B cell (primary cell): ENCODE measurements at regions not wholly inside any gene's neighbourhood (a gene's known extent, or its start where the extent isn't known, plus 50 kb on each side); places are given as distances from the start of the nearest gene placed in this dataset.

ENCODE experiments used
- ATAC-seq: fragments of 200-7000 bp; cut with Tn5 transposase; one replicate; pipeline ENCODE4 v1.10.0; 2021; ENCODE audit warnings: low read depth, mild to moderate bottlenecking, moderate number of reproducible peaks, moderate library complexity
- CTCF ChIA-PET: fragments of 350-600 bp; sonication (Branson Sonifier 250); formaldehyde crosslinking; loops from one replicate; lab custom pipeline; 2021; ENCODE audit warnings: antibody characterized with exemption, inconsistent platforms; lab: Charles Lee
- POLR2A ChIA-PET: fragments of 350-600 bp; sonication (Branson Sonifier 250); formaldehyde crosslinking; loops from one replicate; lab custom pipeline; 2021; ENCODE audit warnings: antibody characterized with exemption; lab: Charles Lee
- DNase-seq: peaks from one replicate; pipeline ENCODE4 v3.0.0; 2013
- H2AFZ ChIP-seq: 2 replicates; pipeline ENCODE4 v1.6.1; 2012; ENCODE audit warnings: mild to moderate bottlenecking, low read depth, low read length; ENCODE audit not compliant: insufficient read depth, poor library complexity, severe bottlenecking
- H3K27ac ChIP-seq, 2 donors: 1 replicate in 1 of 2; 2 replicates in 1 of 2; pipeline ENCODE4 v1.5.1; 2012 to 2013; ENCODE audit warnings: low read length in 2 of 2, mild to moderate bottlenecking in 2 of 2, moderate library complexity in 1 of 2
- H3K27me3 ChIP-seq, 4 experiments: fragments of 200-600 bp in 1 of 4; sonication (generic) in 1 of 4; replicated peaks in 1 of 4; 1 replicate in 2 of 4; 2 replicates in 2 of 4; pipeline versions ENCODE4 v1.6.1 to v1.7.0; 2013 to 2016; ENCODE audit warnings: low read length in 3 of 4, mild to moderate bottlenecking in 2 of 4, mixed read lengths in 1 of 4, moderate library complexity in 1 of 4; ENCODE audit not compliant: insufficient read depth in 4 of 4, control insufficient read depth in 3 of 4; ENCODE audit errors: control extremely low read depth in 1 of 4
- H3K36me3 ChIP-seq, 2 experiments: replicated peaks in 1 of 2; 1 replicate in 1 of 2; 2 replicates in 1 of 2; pipeline versions ENCODE4 v1.6.1 to v1.7.1; 2013; ENCODE audit warnings: low read length in 1 of 2; ENCODE audit not compliant: insufficient read depth in 2 of 2, control insufficient read depth in 1 of 2; ENCODE audit errors: control extremely low read depth in 1 of 2, extremely low read depth in 1 of 2
- H3K4me1 ChIP-seq, 2 donors: fragments of 200-600 bp in 1 of 2; sonication (generic) in 1 of 2; 1 replicate in 1 of 2; 2 replicates in 1 of 2; pipeline versions ENCODE4 v1.5.1 to v1.6.1; 2013 to 2017; ENCODE audit warnings: low read length in 2 of 2; ENCODE audit not compliant: control insufficient read depth in 2 of 2, insufficient read depth in 2 of 2
- H3K4me2 ChIP-seq: replicated peaks from 2 replicates; pipeline ENCODE3; 2012; ENCODE audit warnings: mild to moderate bottlenecking, low read depth, low read length; ENCODE audit not compliant: poor library complexity, severe bottlenecking
- H3K4me3 ChIP-seq, 5 experiments: fragments of 200-600 bp in 1 of 5; sonication (generic) in 1 of 5; 1 replicate in 3 of 5; 2 replicates in 2 of 5; pipeline versions ENCODE4 v1.5.1 to v1.7.0; 2011 to 2016; ENCODE audit warnings: low read length in 4 of 5, mild to moderate bottlenecking in 4 of 5, low read depth in 2 of 5, control low read depth in 1 of 5, moderate library complexity in 1 of 5; ENCODE audit not compliant: insufficient read depth in 1 of 5; ENCODE audit errors: control extremely low read depth in 1 of 5, extremely low read depth in 1 of 5
- H3K79me2 ChIP-seq: fragments of 200-600 bp; sonication (generic); one replicate; pipeline ENCODE4 v1.6.0; 2016; ENCODE audit warnings: low read length; ENCODE audit not compliant: control insufficient read depth, insufficient read depth
- H3K9ac ChIP-seq: fragments of 200-600 bp; sonication (generic); 2 replicates; pipeline ENCODE4 v1.6.1; 2017; ENCODE audit warnings: mild to moderate bottlenecking, low read length, moderate library complexity
- H3K9me3 ChIP-seq, 3 donors: one replicate each; pipeline versions ENCODE4 v1.6.1 to v1.7.1; 2013; ENCODE audit warnings: low read length in 2 of 3; ENCODE audit not compliant: control insufficient read depth in 2 of 3, insufficient read depth in 1 of 3; ENCODE audit errors: control extremely low read depth in 1 of 3
- H4K20me1 ChIP-seq: 2 replicates; pipeline ENCODE4 v1.6.0; 2012; ENCODE audit warnings: mild to moderate bottlenecking, low read length; ENCODE audit not compliant: insufficient read depth, control insufficient read depth, poor library complexity, severe bottlenecking
- H3K27ac Mint-ChIP-seq: one replicate; pipeline ENCODE4 v1.8.0; 2021; ENCODE audit warnings: mixed read lengths
- H3K27me3 Mint-ChIP-seq: one replicate; pipeline ENCODE4 v1.8.0; 2021; ENCODE audit warnings: mixed read lengths
- H3K4me1 Mint-ChIP-seq: one replicate; pipeline ENCODE4 v1.8.0; 2021; ENCODE audit warnings: mixed read lengths
- H3K4me3 Mint-ChIP-seq: one replicate; pipeline ENCODE4 v1.8.0; 2021; ENCODE audit warnings: mixed read lengths
- H3K9me3 Mint-ChIP-seq: one replicate; pipeline ENCODE4 v1.8.0; 2022; ENCODE audit warnings: mixed read lengths; ENCODE audit not compliant: insufficient read depth
- CTCF ChIP-seq: fragments of 200-600 bp; IDR thresholded peaks from one replicate; pipeline ENCODE4 v1.8.0; 2022; ENCODE audit warnings: antibody characterized with exemption, mild to moderate bottlenecking
- EZH2 ChIP-seq: IDR thresholded peaks from 2 replicates; pipeline ENCODE4 v1.6.1; 2012; ENCODE audit warnings: borderline replicate concordance, low read depth, mild to moderate bottlenecking, moderate library complexity, low read length; ENCODE audit not compliant: insufficient read depth, poor library complexity, severe bottlenecking
- WGBS: methylation state at CpG from one replicate; pipeline ENCODE4 v1.1.5; 2013; ENCODE audit warnings: missing lambda C conversion rate; ENCODE audit not compliant: insufficient coverage; 5-methylcytosine and 5-hydroxymethylcytosine counted together
- intact Hi-C: fragments of 100-400 bp; cut with micrococcal nuclease; formaldehyde crosslinking; loops from one replicate; pipeline ENCODE4 v1.10.0; 2022

GRCh38 chr2:221075203-221075602, 496.9 kb downstream of the EPHA4 start:
- H3K9me3 Mint-ChIP-seq = peaks cover 9% of the 10 kb centered on the region
- no peak overlapping the region for H3K27ac ChIP-seq
- H3K4me1 Mint-ChIP-seq = no peaks in the 10 kb centered on the region
- H3K27me3 Mint-ChIP-seq = peaks cover 4% of the 10 kb centered on the region
- intact Hi-C loops = no loop called here
- no peak overlapping the region for H3K4me3 Mint-ChIP-seq
- TF ChIP-seq EZH2 = no peak
- no peak for TF ChIP-seq CTCF
- WGBS = no CpG with 5 or more reads among the region's 3 CpGs
- H3K79me2 ChIP-seq = no peaks in the 10 kb centered on the region
- no peaks in the 10 kb centered on the region for H3K27me3 ChIP-seq
- ATAC-seq (no peak), DNase-seq (no peak)
- ChIA-PET POLR2A (no interaction called here), CTCF (no interaction called here)
- H3K9me3 ChIP-seq = peaks cover 0 to 13% (median 4%) of the 10 kb centered on the region in 3 donors
- no peaks in the 10 kb centered on the region for H4K20me1 ChIP-seq
- H3K4me2 ChIP-seq = no peak overlapping the region
- no peak overlapping the region for H2AFZ ChIP-seq
- H3K4me1 ChIP-seq = no peaks in the 10 kb centered on the region
- H3K36me3 ChIP-seq = no peaks in the 10 kb centered on the region
- H3K9ac ChIP-seq = no peak overlapping the region
- no peak overlapping the region for H3K27ac Mint-ChIP-seq
- no peak overlapping the region for H3K4me3 ChIP-seq

DNA sequence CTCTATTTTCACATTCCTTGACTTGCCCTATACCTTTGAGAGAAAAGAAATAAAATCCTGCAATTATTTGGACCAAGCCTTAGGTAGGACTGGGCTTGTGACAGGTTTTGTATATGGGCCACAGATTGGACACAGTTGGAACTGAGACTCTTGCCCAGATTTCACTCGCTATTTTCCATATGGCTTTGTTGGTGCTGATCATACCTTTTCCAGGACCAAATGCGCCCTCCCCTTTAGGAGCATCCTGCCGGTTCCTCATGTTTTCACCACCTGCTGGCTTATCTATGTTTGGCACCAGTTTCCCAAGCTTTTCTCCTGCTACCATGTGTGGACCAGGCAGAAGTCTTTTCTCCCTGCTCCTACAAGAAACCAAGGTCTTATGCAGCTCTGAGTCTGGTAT, 494.9 kb downstream of the EPHA4 start:
- Histone ChIP-seq H3K36me3 (no peaks in the 10 kb centered on the region), H3K9ac (no peak overlapping the region), H3K27ac (no peak overlapping the region), H3K4me1 (no peaks in the 10 kb centered on the region), H3K9me3 (no peaks in the 10 kb centered on the region), H3K27me3 (no peaks in the 10 kb centered on the region), H3K79me2 (no peaks in the 10 kb centered on the region), H4K20me1 (no peaks in the 10 kb centered on the region), H3K4me3 (no peak overlapping the region), H2AFZ (no peak overlapping the region), H3K4me2 (no peak overlapping the region)
- H3K4me1 Mint-ChIP-seq = no peaks in the 10 kb centered on the region
- no peak overlapping the region for H3K4me3 Mint-ChIP-seq
- H3K27ac Mint-ChIP-seq = no peak overlapping the region
- DNase-seq = no peak
- CTCF ChIA-PET = no interaction called here
- peaks cover 4% of the 10 kb centered on the region for H3K27me3 Mint-ChIP-seq
- 93% methylated on average over 3 of the region's 3 CpGs for WGBS
- no peak for TF ChIP-seq CTCF
- TF ChIP-seq EZH2 = no peak
- POLR2A ChIA-PET = no interaction called here
- intact Hi-C loops = no loop called here
- no peak for ATAC-seq
- H3K9me3 Mint-ChIP-seq = no peaks in the 10 kb centered on the region
